ENCODE measurements at regions not wholly inside any gene's neighbourhood (a gene's known extent, or its start where the extent isn't known, plus 50 kb on each side); places are given as distances from the start of the nearest gene placed in this dataset.

- TF ChIP-seq CTCF (conservative IDR thresholded peaks at IDR 0.05; ENCODE audit: low read length) (no peak), EZH2phosphoT487 (IDR thresholded peaks at IDR 0.05; ENCODE audit: borderline replicate concordance) (no peak)
Observed at GRCh38 chr9:82891321-82891720, 171.6 kb downstream of the RASEF start.

All from Loucy (cell line).